ENCODE measurements at regions not wholly inside any gene's neighbourhood (a gene's known extent, or its start where the extent isn't known, plus 50 kb on each side); places are given as distances from the start of the nearest gene placed in this dataset.
"Not testable (repeated sequence)": the region's sequence is repeated elsewhere in the genome, so short reads cannot be mapped to it uniquely, and the experiment has no call there.

DNA sequence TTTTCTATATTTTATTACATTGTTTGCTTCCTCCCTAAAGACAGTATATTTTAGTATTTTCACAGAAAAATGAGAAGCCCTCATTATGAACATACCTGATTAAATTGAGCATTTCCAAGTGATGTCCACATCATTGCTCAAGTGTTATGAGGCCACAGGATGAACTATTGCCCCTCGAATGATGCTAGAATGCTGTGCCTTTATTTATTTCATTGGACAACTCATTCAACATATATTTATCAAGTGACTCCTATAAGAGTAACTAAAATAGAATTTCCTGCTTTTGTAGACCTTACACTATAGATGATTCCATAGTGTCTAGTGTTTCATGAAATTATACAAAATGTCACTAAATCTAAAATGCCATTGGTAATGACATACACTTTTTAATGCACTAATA lies 187.8 kb upstream of the NOTCH2NLA start:
- not testable (repeated sequence) for DNase-seq (ENCODE audit: low read depth in 2 of 2, low spot score in 1 of 2)

DNA sequence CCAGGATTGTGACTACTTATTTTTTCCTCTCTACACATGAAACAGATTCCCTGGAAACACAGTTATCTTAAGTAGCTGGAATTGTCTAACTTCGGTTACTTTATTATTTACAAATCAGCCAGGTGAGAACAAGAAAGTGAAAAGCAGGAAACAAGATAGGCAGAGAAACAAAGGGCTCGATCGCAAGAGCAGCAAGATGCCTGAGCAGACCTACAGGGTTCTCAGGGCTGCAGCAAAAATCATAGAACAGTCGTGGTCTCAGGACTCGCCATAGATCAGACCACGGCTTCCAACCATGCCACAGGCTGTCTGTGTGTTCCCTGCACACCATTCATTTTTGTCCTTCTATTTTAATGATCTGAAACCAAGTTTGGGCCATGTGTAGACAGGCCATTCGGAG lies 186.2 kb upstream of the NOTCH2NLA start:
- DNase-seq (ENCODE audit: low read depth in 2 of 2, low spot score in 1 of 2), result not testable (repeated sequence)

DNA sequence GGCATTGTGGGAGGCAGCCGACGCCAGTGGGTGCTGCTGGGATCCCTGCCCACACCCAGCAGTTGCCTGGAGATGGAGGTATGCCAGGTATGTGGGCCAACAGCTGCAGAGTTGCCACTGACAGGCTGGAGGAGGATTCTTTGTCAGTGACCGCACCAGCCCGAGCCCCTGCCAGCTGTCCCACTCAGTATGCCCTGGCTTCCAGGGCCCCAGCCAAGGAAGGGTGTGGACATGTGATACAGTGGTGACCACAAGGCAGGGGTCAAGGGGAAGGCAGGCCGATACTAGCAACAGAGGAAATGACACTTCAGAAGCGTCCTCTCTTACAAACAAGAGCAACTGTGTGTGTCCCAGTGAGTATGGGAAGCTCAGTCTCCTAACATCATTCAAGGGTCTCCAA lies 185.1 kb upstream of the NOTCH2NLA start:
- DNase-seq (ENCODE audit: low read depth in 2 of 2, low spot score in 1 of 2), result not testable (repeated sequence)

GRCh38 chr1:146411923-146412322 lies 183.1 kb upstream of the NOTCH2NLA start:
- not testable (repeated sequence) for DNase-seq (ENCODE audit: low read depth in 2 of 2, low spot score in 1 of 2)

- not testable (repeated sequence) for DNase-seq (ENCODE audit: low read depth in 2 of 2, low spot score in 1 of 2)
These were observed 181.1 kb upstream of the NOTCH2NLA start for GRCh38 chr1:146409817-146410441.

GRCh38 chr1:146409116-146409801 lies 180.4 kb upstream of the NOTCH2NLA start:
- not testable (repeated sequence) for DNase-seq (ENCODE audit: low read depth in 2 of 2, low spot score in 1 of 2)

- not testable (repeated sequence) for DNase-seq (ENCODE audit: low read depth in 2 of 2, low spot score in 1 of 2)
These were observed 172.5 kb upstream of the NOTCH2NLA start for GRCh38 chr1:146401281-146401825.

DNA sequence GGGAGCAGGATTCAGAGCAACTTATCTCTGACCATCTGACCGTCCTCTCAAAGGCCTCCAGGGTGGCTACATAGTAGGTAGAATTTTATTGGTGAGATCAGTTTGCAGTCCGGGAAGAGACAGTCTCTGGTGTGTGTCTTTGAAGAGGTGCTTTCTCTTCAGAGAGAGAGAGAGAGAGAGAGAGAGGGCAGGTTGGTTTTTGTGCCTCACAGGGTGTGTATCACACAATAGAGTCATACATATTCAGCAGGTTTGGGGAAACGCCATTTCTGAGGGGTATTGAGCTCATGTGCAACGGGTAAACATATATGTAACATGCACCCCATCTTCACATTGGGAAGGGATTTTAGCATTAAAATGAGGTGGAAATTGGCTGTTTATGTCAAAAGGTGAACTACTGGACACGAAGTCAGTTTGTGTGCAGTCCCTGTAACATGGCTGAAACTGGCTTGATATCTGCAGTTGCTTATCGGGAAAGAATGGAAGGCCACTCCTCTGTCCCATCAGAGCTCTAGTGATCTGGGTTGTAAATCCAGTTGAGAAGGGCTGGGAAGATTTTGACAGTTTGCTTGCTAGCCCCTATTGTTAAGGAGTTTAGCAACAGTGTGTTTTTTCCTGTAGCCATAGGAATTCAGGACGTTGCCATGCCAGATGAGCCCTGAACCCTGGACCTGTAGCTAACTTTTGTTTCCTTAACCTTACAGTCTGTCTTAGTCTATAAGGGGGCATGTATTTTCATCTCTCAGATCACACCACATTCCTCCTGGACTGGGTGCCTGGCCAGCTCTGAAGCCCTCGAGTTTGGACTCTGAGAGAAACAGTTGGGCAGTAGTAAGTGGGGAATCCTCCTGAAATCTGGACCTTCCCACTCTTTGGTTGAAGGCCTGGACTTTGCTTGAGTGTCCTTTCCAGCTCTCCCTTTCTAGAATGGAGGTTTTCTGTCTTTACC lies 171.6 kb upstream of the NOTCH2NLA start:
- DNase-seq (ENCODE audit: low read depth in 2 of 2, low spot score in 1 of 2), result not testable (repeated sequence)

DNA sequence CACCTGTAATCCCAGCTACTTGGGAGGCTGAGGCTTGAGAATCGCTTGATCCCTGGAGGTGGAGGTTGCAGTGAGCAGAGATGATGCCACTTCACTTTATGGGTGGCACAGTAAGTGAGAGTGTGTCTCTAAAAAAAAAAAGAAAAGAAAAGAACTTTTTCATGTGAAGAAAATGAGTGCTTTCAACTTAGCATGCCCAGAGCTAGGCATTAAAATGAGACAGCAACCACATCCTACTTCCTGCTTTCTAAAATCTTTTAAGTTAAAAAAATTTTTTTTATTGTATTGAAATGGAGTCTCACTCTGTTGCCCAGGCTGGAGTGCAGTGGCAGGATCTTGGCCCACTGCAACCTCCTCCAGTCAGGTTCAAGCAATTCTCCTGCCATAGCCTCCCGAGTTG lies 170.4 kb upstream of the NOTCH2NLA start:
- not testable (repeated sequence) for DNase-seq (ENCODE audit: low read depth in 2 of 2, low spot score in 1 of 2)

GRCh38 chr1:146396801-146397200 lies 168.0 kb upstream of the NOTCH2NLA start:
- not testable (repeated sequence) for DNase-seq (ENCODE audit: low read depth in 2 of 2, low spot score in 1 of 2)

DNA sequence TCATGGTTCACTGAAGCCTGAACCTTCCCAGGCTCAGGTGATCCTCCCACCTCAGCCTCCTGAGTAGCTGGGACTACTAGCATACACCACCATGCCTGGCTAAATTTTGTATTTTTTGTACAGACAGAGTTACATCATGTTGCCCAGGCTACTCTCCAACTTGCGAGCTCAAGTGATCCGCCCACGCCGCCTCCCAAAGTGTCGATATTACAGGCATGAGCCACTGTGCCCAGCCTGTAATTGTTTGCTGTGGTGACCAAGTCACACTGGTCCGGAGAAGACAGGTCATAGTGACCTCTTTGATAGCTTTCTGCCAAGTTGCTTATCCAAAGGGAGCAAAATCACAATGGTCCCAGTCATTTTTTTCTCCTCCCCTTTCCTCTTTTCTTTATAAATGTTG lies 167.4 kb upstream of the NOTCH2NLA start:
- not testable (repeated sequence) for DNase-seq (ENCODE audit: low read depth in 2 of 2, low spot score in 1 of 2)

DNA sequence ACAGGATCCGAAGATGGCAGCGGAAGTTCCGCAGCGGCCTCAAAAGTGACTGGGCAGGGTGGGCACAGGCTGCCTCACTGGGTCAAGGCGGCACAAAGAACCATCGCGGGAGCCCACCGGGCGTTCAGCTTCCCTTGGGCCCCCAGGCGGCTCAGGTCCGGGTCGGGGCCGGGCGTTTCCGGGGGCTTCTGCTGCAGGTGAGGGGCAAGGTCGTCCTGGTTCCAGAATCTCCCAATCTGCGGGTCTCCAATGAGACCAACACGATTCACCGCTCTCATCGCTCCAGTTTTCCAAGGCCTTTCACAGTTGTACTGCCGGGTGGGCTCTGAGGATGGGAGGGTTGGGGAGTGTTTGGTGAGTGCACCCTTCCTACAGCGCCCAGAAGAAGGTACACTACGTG lies 165.0 kb upstream of the NOTCH2NLA start:
- not testable (repeated sequence) for DNase-seq (ENCODE audit: low read depth in 2 of 2, low spot score in 1 of 2)

- not testable (repeated sequence) for DNase-seq (ENCODE audit: low read depth in 2 of 2, low spot score in 1 of 2)
These were observed 164.3 kb upstream of the NOTCH2NLA start for GRCh38 chr1:146393154-146393553.

DNA sequence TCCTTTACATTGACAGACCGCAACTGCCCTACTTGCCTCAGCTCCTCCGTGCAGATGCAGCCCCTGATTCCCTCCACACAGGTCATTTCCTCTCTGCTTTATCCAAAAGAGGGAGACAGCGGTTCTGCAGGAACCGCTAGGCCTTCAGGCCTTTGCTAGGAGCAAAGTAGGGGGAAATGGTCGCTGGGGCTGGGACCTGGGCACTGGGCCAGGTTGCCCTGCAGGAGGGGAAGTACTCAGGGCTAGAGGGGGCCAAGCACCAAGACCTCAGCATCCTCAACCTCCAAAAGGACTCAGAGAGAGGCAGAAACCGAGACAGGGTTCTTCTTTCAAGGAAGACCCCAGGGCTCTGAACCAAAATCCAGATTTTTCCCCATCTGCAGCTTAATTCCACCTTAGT lies 160.4 kb upstream of the NOTCH2NLA start:
- DNase-seq (ENCODE audit: low read depth in 2 of 2, low spot score in 1 of 2), result not testable (repeated sequence)

DNA sequence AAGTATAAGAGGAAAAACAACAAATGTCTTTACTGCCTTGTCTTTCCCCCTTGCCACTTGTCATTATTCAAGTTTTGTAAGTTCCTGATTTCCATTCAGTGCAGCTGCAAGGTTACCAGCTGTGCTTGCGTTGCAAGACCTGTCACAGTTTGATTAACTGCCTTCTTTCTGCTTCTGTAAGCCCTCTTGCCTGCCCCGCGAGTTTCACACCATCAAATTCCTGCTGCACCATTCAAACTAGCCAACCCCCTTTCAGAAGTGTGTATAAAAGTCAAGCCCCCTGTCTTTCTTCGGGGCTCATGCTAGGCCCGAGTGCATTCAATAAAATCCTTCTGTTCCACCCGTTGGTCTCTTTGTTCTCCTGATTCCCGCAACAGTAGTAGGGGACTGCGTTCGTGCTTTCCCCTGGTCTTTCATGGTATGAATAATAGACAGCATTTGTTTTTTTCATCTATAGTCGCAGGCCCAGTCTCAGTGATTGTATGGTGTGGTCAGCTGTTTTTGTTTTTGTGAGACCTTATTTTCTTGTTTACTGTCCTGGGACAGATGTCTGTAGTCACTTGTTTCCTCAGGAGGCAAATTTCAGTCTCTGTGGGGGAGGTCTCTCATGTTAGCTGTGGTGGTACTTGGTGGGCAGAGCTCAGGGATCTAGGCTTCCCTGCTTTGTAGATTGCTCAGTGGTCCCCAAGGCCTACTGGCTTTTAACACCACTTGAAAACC lies 159.1 kb upstream of the NOTCH2NLA start:
- DNase-seq (ENCODE audit: low read depth in 2 of 2, low spot score in 1 of 2), result not testable (repeated sequence)

DNA sequence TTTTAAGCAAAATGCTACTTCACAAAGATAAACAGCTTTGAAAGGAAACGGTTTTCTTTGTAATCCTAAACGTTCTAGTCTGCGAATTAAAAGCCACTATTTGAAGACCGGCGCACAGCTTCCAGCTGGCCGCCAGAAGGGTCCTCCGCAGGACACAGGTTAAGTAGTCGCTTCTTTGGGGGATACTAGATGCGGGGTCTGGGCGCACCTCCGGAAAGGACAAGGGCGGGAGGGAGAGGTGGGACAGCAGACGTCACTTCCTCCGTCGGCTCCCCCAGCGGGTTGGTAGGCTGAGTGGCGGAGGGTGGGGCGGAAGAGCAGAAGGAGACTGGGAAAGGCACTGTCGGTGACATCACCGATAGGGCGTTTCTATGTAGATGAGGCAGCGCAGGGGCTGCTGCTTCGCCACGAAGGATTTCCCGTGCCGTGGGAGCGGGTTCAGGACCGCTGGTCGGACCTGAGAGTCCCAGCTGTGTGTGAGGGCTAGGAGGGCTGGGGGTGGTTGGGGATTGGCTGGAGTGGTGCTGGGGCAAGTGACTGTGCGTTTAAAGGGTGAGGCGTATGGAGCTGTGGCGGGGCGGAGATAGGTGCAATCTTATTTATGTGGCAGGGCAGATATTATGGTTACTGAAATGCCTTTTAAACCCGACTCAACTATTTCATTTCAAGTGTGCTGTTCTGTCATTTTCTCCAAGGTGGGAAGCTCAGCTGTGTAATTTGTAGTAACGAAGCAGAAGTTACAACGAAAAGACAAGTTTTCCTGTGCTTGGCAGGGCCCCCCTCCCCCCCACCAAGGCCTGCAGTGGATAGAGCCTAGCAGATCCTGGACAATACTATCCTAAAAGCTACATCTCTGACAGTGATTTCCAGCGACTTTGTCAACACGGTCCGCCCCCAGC lies 158.3 kb upstream of the NOTCH2NLA start:
- not testable (repeated sequence) for DNase-seq (ENCODE audit: low read depth in 2 of 2, low spot score in 1 of 2)

DNA sequence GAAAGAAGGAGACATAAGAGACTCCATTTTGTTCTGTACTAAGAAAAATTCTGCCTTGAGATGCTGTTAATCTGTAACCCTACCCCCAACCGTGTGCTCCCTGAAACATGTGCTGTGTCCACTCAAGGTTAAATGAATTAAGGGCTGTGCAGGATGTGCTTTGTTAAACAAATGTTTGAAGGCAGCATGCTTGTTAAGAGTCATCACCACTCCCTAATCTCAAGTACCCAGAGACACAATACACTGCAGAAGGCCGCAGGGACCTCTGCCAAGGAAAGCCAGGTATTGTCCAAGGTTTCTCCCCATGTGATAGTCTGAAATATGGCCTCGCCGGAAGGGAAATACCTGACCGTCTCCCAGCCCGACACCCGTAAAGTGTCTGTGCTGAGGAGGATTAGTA lies 152.4 kb upstream of the NOTCH2NLA start:
- not testable (repeated sequence) for DNase-seq (ENCODE audit: low read depth in 2 of 2, low spot score in 1 of 2)

- DNase-seq (ENCODE audit: low read depth in 2 of 2, low spot score in 1 of 2), result peak in 1 of 2 donors; percentile 32
These were observed 148.1 kb upstream of the NOTCH2NLA start for GRCh38 chr1:146376708-146377496.

GRCh38 chr1:146376309-146376707 lies 147.5 kb upstream of the NOTCH2NLA start:
- DNase-seq (ENCODE audit: low read depth in 2 of 2, low spot score in 1 of 2), result peak; percentile 51 to 70
